ENCODE measurements at regions not wholly inside any gene's neighbourhood (a gene's known extent, or its start where the extent isn't known, plus 50 kb on each side); places are given as distances from the start of the nearest gene placed in this dataset.

- TF ChIP-seq JUNB (IDR thresholded peaks at IDR 0.05; ENCODE audit: unreplicated experiment) (no peak), REST (IDR thresholded peaks at IDR 0.05; ENCODE audit: unreplicated experiment) (no peak), CTCF (conservative IDR thresholded peaks at IDR 0.05; ENCODE audit: low read depth in 2 of 2) (no peak)
Observed at GRCh38 chr21:27562303-27562702, 595.4 kb upstream of the ADAMTS5 start (continued).

GRCh38 chr21:27561116-27561515, 594.2 kb upstream of the ADAMTS5 start:
- no peak overlapping the region for H3K27ac ChIP-seq (ENCODE audit: low read depth)
- H3K9me2 ChIP-seq (ENCODE audit: insufficient read depth) = no peaks in the 10 kb centered on the region
- H3K79me2 ChIP-seq (replicated peaks; ENCODE audit: insufficient read depth) = no peaks in the 10 kb centered on the region
- Mint-ChIP-seq H3K4me3 (no peak overlapping the region), H3K36me3 (ENCODE audit: low read depth) (peaks cover 2% of the 10 kb centered on the region), H3K27ac (no peak overlapping the region), H3K9me3 (peaks cover 2% of the 10 kb centered on the region; the same call in 2 of the 3 replicates), H3K4me1 (peaks cover 6% of the 10 kb centered on the region; the same call in 2 of the 3 replicates), H3K27me3 (ENCODE audit: insufficient read depth, low read depth, poor library complexity) (no peaks in the 10 kb centered on the region)
- ATAC-seq = no peak
- TF ChIP-seq JUNB (IDR thresholded peaks at IDR 0.05; ENCODE audit: unreplicated experiment) (no peak), CREB1 (CRISPR knock-in tag; IDR thresholded peaks at IDR 0.05; ENCODE audit: low read depth) (no peak), NANOG (IDR thresholded peaks at IDR 0.05; ENCODE audit: borderline replicate concordance) (no peak), EZH2 (IDR thresholded peaks at IDR 0.05; ENCODE audit: low read depth, unreplicated experiment) (no peak), REST (IDR thresholded peaks at IDR 0.05; ENCODE audit: unreplicated experiment) (no peak), STAT1 (IDR thresholded peaks at IDR 0.05; ENCODE audit: unreplicated experiment) (no peak), EZH2phosphoT487 (IDR thresholded peaks at IDR 0.05; ENCODE audit: unreplicated experiment) (no peak), CTCF (conservative IDR thresholded peaks at IDR 0.05; ENCODE audit: low read depth in 2 of 2) (no peak)
- H3K4me3 ChIP-seq = no peak overlapping the region
- H4K20me1 ChIP-seq (replicated peaks; ENCODE audit: insufficient read depth) = no peaks in the 10 kb centered on the region
- no peak overlapping the region for H2AFZ ChIP-seq
- no peaks in the 10 kb centered on the region for H3K27me3 ChIP-seq (ENCODE audit: insufficient read depth)
- 0 out of 2 replicates have a peak, but pooled peaks cover 4% of the 10 kb centered on the region for H3K4me1 ChIP-seq (ENCODE audit: insufficient read depth)
- no peaks in the 10 kb centered on the region for H3K36me3 ChIP-seq (ENCODE audit: insufficient read depth)
- no peak for DNase-seq (ENCODE audit: low spot score)
- H3F3A ChIP-seq (replicated peaks; ENCODE audit: low read depth) = no peaks in the 10 kb centered on the region
- no peak overlapping the region for H3K4me2 ChIP-seq

All from GM23338 (cell line).